Choroid plexus epithelial cell (primary cell): ENCODE measurements at regions not wholly inside any gene's neighbourhood (a gene's known extent, or its start where the extent isn't known, plus 50 kb on each side); places are given as distances from the start of the nearest gene placed in this dataset.

Experiments used
- DNase-seq: peaks from one replicate; pipeline ENCODE4 v3.0.0-alpha.2; 2010; ENCODE audit warnings: low read depth
- H3K4me3 ChIP-seq: 2 replicates; pipeline ENCODE4 v1.5.1; 2011; ENCODE audit warnings: low read depth, mild to moderate bottlenecking, control low read depth, low read length, moderate library complexity
- TF ChIP-seq, protein P1 (sequence below): conservative IDR thresholded peaks from 2 replicates; pipeline ENCODE4 v1.5.1; 2011; ENCODE audit warnings: low read depth, mild to moderate bottlenecking, control low read depth, inconsistent platforms, low read length, moderate library complexity

GRCh38 chr22:27648853-27649252, 152.7 kb downstream of the MN1 start:
- TF ChIP-seq, protein P1, sequence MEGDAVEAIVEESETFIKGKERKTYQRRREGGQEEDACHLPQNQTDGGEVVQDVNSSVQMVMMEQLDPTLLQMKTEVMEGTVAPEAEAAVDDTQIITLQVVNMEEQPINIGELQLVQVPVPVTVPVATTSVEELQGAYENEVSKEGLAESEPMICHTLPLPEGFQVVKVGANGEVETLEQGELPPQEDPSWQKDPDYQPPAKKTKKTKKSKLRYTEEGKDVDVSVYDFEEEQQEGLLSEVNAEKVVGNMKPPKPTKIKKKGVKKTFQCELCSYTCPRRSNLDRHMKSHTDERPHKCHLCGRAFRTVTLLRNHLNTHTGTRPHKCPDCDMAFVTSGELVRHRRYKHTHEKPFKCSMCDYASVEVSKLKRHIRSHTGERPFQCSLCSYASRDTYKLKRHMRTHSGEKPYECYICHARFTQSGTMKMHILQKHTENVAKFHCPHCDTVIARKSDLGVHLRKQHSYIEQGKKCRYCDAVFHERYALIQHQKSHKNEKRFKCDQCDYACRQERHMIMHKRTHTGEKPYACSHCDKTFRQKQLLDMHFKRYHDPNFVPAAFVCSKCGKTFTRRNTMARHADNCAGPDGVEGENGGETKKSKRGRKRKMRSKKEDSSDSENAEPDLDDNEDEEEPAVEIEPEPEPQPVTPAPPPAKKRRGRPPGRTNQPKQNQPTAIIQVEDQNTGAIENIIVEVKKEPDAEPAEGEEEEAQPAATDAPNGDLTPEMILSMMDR, result no peak
- H3K4me3 ChIP-seq, result no peak overlapping the region
- no peak for DNase-seq

- H3K4me3 ChIP-seq, result no peak overlapping the region
- no peak for DNase-seq
- TF ChIP-seq, protein P1, result no peak
Observed at GRCh38 chr22:27650572-27650971, 151.0 kb downstream of the MN1 start.

DNA sequence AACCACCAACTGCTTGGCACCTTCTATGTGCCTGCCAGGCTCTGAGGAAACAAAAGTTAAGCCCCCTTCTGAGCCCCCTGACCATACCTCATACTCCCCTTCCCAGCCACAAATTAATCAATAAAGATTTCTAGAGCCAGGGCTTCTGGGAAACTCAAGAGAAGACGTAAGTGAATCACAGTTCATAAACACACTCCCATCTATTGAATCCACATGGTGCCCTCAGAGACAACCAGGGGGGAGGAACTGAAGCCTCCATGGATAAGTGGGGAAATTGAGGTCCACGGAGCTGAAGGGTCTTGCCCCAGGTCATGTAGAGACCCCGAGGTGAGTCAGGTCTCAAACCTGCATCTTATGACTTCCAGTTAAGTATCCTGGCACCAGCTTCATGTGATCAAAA, 150.6 kb downstream of the MN1 start:
- no peak for DNase-seq
- no peak overlapping the region for H3K4me3 ChIP-seq
- TF ChIP-seq, protein P1, result no peak

DNA sequence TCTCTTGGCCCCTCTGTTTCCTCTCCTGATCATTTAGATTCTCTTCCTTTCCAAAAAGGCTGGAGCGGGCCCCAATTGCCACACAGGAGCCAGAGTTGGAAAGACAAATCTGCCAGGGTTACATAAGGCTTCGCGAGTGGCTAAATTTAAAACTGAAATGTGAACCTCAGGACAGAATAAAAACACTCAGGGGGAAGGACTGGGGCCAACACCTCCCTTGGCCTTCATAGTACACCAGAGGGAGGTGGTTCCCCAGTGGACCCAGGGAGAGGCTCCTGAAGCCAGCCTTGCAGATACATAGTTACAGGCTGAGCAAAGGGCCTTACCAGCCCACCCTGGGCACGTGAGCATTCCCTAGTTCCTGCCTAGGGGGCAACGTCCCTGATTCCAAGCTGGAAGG, 150.1 kb downstream of the MN1 start:
- DNase-seq, result no peak
- TF ChIP-seq, protein P1, result no peak
- no peak overlapping the region for H3K4me3 ChIP-seq

DNA sequence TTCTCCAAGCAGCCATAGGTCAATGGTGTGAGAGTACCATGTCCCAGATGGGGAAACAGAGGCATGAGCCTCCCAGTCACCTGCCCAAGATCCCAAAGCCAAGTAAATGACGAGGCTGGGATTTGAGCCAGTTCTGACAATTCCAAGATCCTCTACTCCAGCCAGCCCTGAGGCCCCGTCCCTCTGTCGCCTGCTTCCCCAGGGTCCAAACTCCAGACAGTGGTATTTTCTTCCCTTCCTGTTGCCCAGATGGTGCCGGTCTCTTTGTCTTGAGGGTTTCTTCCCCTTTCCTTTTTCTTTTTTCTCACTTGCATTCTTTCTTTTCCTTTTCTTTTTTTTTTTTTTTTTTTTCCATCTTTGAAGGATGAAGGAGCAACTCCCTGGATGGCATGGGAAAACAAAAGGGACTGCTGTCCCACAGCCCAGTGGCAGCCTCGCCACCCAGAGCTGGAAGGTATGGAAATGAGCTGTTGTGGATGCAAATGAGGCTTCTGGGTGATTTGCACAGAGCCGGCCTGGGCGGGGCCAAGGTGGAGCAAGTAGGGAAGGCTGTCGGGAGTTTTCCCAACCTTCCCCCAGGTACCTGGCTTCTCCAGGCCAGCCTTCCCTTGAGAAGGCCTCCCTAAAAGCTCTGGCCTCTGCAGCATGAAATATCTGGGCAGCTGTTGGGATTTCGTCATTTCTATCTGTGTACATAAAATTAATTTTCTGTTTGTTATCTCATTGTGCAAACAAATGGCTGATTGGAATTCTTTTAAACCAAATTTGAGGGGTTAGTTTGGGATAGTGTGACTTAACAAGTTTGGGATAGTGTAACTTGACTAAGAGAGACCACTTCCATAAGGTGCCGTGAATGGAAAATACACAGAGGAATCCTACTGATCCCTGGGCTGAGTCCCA, 146.8 kb downstream of the MN1 start:
- no peak overlapping the region for H3K4me3 ChIP-seq
- no peak for DNase-seq
- TF ChIP-seq, protein P1, result no peak

GRCh38 chr22:27655582-27656185, 145.9 kb downstream of the MN1 start:
- H3K4me3 ChIP-seq, result no peak overlapping the region
- no peak for DNase-seq
- TF ChIP-seq, protein P1, result no peak
